Lower leg skin (tissue), 4 donors: ENCODE measurements at regions not wholly inside any gene's neighbourhood (a gene's known extent, or its start where the extent isn't known, plus 50 kb on each side); places are given as distances from the start of the nearest gene placed in this dataset.

Experiments used
- DNase-seq, 2 donors: peaks; one replicate each; pipeline ENCODE4 v3.0.0-alpha.2; 2019; ENCODE audit warnings: low spot score in 2 of 2
- H3K4me3 ChIP-seq: fragments of 200-600 bp; sonication (generic); 2 replicates; pipeline ENCODE4 v1.5.1; 2017; ENCODE audit warnings: mild to moderate bottlenecking, low read depth; ENCODE audit not compliant: poor library complexity, severe bottlenecking
- CTCF ChIP-seq, 3 donors: fragments of 450-650 bp; IDR thresholded peaks; one replicate each; pipeline ENCODE4 v1.5.1; 2016; ENCODE audit warnings: antibody characterized with exemption in 3 of 3, mild to moderate bottlenecking in 3 of 3, moderate library complexity in 2 of 3
- POLR2A ChIP-seq, 2 donors: fragments of 450-650 bp; IDR thresholded peaks; one replicate each; pipeline ENCODE4 v1.6.1; 2016 to 2017; ENCODE audit warnings: antibody characterized with exemption in 2 of 2, mild to moderate bottlenecking in 1 of 2, moderate library complexity in 1 of 2
- WGBS, 2 donors: methylation state at CpG; one replicate each; pipeline ENCODE4 v1.1.5; 2018; 5-methylcytosine and 5-hydroxymethylcytosine counted together
- intact Hi-C: fragments of 100-400 bp; cut with DNase I; formaldehyde crosslinking; loops from one replicate; pipeline ENCODE4 v1.15.0; 2023; ENCODE audit warnings: low total_unique reads

GRCh38 chr1:239293350-239294110 is 92.8 kb upstream of the CHRM3 start:
- DNase-seq, result no peak
- intact Hi-C loops, result no loop called here
- WGBS, 2 donors, result 48 to 53% methylated on average over 7 of the region's 7 CpGs
- no peak for TF ChIP-seq CTCF (IDR thresholded peaks at IDR 0.05)
- no peak for TF ChIP-seq POLR2A (IDR thresholded peaks at IDR 0.05)
- H3K4me3 ChIP-seq, result no peak overlapping the region

GRCh38 chr1:239288820-239289554 is 97.4 kb upstream of the CHRM3 start:
- WGBS, 2 donors, result 38 to 57% methylated on average over 1 of the region's 1 CpG
- H3K4me3 ChIP-seq, result no peak overlapping the region
- intact Hi-C loops, result loop anchor here (5.0 kb wide), 1 partner anchor 263 kb away; no protein-coding TSS in a partner anchor
- TF ChIP-seq POLR2A (IDR thresholded peaks at IDR 0.05) (no peak), CTCF (IDR thresholded peaks at IDR 0.05) (no peak)
- no peak for DNase-seq

- TF ChIP-seq POLR2A (IDR thresholded peaks at IDR 0.05), result no peak
- no peak for TF ChIP-seq CTCF (IDR thresholded peaks at IDR 0.05)
- intact Hi-C loops, result loop anchor here (5.0 kb wide), 1 partner anchor 265 kb away; no protein-coding TSS in a partner anchor
- no peak for DNase-seq
- no peak overlapping the region for H3K4me3 ChIP-seq
- 68 to 71% methylated on average over 4 of the region's 4 CpGs for WGBS, 2 donors
These were observed 99.1 kb upstream of the CHRM3 start for GRCh38 chr1:239287296-239287695.

GRCh38 chr1:239283216-239283615 is 103.2 kb upstream of the CHRM3 start:
- intact Hi-C loops, result no loop called here
- WGBS, 2 donors, result 79 to 86% methylated on average over 6 of the region's 6 CpGs
- no peak for DNase-seq
- H3K4me3 ChIP-seq, result no peak overlapping the region
- TF ChIP-seq POLR2A (IDR thresholded peaks at IDR 0.05) (no peak), CTCF (IDR thresholded peaks at IDR 0.05) (no peak)

GRCh38 chr1:239282411-239282810 is 104.0 kb upstream of the CHRM3 start:
- no peak for DNase-seq
- TF ChIP-seq POLR2A (IDR thresholded peaks at IDR 0.05), result no peak
- TF ChIP-seq CTCF (IDR thresholded peaks at IDR 0.05), result no peak
- 72 to 74% methylated on average over 3 of the region's 3 CpGs for WGBS, 2 donors
- no peak overlapping the region for H3K4me3 ChIP-seq
- intact Hi-C loops, result no loop called here
